Dermis blood vessel endothelial cell (primary cell): ENCODE measurements at regions not wholly inside any gene's neighbourhood (a gene's known extent, or its start where the extent isn't known, plus 50 kb on each side); places are given as distances from the start of the nearest gene placed in this dataset.

Experiments used
- DNase-seq: peaks from one replicate; pipeline ENCODE4 v3.0.0; 2010

DNA sequence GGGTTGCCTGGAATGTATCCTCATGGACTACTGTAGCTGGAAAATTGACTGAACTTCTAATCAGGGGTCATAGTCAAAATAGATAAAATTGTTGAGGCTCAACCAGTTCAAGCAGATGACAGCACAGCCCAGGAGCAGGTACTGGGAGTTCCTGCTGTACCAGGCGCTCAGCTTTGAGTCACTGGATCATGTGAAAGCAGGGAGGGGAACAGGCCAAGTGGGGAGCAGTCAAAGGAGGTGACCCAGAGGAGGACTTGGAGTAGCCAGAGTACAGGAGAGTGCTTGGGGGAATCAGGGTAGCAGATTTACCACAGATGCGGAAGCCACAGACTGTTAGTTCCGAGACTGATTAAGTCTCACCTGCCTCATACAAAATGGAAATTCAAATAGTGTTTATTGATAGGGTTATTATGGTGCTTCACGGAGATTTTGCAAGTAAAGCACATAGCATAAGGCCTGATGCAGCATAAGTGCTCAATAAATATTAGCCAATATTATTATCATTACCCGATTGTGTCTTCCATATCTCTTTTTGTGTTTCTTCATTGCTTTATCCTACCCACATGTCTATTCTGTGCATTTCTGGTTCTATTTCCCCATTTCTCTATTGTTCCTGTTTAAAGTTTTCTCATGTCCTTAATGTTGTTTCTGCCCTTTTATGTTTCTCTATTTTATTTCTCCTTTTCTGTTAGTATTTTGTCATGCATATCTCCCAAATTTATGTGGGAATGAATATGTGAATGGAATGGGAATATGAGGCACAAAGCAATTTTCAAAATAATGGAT is 369.2 kb upstream of the MCTP2 start:
- DNase-seq = no peak

DNA sequence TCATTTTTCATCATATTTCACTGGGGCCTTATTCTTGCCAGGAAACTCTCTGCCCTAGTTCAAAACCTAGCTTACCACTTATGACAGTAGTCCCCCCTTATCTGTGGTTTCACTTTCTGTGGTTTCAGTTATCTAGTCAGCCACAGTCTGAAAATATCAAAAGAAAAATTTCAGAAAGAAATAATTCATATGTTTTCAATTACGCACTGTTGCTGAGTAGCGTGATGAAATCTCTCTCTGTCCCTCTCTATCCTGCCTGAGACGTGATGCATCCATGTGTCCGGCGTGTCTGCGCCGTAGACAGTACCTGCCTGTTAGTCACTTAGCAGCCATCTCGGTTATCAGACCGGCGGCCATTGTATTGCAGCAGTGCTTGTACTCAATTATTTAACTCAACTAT is 369.9 kb upstream of the MCTP2 start:
- DNase-seq = no peak

DNA sequence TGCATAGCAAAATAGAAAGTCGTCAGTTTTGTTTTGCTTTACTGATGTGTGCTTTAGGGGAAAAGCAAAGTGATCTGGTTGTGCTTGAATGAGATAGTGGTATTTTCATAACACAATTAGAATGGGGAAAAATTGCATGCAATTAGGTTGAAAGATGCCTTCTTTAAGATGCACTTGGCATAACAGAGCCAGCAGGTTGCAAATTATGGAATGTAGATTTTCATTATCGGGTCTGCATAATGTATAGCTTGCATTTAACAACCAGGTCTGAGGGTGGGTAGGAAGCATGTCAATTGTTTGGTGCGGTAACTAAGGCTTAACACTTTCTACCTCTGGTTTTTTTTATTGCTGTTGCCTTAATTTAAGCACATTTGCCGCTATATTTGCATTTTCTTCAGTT is 370.7 kb upstream of the MCTP2 start:
- no peak for DNase-seq

DNA sequence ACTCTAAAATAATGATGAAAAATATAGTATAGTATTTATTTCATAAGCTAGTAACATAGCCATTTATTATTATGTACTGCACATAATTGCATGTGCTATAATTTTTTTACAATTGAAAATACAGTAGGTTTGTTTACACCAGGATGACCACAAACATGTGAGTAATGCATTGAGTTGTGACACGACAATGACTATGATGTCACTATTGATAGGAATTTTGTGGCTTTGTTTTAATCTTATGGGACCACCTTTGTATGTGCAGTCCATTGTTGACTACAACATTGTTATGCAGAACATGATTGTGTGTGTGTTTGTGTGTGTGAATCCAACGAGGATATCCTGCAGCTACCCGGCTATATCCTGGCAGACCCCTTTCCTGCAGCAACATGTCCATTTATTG is 372.2 kb upstream of the MCTP2 start:
- DNase-seq = no peak

DNA sequence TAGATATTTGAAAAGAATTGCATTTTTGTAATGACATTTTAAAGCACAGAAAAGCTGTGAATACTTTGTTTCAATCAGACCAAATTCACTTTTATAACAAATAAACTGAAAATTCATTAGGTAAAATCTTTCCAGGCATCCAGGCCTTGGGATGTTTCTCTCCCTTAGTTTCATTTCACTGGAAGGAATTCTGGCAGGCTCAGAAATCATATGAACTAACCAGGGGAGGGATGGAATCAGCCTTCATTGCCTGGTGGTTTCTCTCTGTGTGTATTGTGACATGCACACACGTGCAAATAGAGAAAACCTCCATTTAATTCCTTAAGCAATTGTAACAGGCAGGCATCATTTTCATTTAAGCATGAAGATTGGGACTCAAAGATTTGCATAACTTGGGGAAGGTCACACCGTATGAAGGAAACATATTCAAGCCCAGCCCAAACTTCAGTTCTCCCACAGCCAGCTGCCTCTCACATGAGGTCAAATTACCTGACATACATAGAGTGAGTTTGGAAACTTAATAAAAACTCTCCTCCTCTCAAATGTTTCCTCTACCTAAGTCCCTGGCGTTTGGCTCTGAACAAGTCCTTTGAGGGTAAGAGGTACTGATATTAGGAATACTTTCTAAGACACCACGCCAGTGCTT is 376.1 kb upstream of the MCTP2 start:
- no peak for DNase-seq

DNA sequence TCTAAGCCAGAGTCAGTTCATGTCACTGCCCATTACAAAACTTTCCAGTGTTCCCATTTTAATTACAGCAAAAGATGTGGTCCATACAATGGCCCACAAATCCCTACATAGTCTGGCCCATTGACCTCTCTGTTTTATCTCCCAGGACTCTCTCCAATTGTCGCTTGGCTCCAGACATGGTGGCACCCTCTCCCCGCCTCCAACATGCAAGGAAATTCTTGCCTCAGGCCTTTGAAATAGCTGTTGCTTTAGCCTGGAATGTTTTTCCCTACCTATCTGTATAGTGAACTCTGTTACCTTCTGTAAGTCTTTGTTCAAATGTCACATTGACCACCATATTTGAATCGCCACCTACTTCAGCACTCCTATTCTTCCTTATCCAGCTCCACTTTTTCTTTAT is 377.3 kb upstream of the MCTP2 start:
- no peak for DNase-seq

DNA sequence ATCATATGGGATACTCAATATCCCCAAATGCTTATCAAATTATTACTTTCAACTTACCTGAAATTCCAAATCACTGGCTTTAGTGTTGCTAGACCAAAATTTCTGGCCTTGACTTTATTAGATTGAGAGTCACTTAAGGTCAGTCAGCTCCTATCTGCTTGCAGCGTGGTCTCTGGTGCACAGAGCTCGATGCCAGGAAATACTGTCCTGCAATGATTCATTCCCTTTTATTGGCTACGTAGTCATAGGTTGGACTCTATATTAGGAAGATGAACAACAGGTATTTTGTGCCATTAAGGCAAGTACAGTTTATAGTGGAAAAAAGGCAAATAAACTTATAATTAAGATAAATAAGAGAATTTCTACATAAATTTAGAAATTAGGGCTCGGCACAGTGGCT is 378.6 kb upstream of the MCTP2 start:
- DNase-seq = no peak

DNA sequence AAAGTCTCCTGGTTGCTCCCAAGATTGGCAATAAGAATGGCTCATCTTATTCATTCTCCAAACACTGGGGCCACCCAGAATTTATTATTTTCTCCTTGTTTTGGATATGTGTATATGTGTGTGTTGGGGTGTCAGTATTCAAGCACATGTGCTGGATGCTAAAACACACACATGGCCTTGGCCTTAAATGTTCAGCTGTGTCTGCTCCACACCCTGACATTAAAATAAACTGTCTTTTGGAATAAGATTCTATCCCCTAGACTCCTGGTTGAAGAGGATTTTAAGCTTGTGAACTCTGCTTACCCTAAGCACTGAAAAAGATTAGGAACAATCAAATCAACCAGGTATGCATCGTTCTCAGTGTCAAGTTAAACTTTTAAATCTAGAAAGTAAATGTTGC is 382.9 kb upstream of the MCTP2 start:
- no peak for DNase-seq

DNA sequence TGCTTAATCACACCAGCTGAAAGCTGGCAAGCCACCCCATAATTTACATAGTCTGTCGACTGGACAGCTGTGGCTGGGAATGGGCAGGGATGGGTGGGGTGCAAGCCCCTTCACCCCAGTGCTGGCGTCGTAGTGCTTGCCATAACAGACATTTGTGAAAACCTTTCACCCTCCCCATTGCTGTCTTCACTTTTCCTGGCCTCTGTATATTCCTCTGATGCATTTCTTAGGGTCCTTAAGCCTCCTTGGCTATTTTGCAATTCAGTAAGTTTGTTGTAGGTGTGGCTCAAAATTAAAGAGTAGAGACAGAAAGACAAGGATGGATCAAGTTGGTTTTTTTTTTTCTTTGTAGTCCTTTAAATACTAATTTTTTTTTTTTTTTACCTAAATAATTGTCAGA is 383.3 kb upstream of the MCTP2 start:
- no peak for DNase-seq

DNA sequence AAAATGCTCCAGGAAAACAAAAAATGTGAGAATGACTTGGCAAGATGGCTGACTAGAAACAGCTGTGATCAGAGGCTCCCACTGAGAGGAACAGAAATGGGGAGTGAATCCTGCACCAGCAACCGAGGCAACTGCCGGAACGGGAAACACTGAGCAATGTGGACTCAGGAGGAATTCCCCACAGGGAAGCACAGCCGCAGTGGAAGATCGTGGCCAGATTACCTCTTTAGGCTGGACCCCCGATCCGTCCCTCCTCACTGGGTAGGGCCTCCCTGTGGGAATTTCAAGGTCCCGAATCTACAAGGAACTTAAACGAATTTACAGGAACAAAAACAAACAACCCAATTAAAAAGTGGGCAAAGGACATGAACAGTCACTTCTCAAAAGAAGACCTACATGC is 385.2 kb upstream of the MCTP2 start:
- DNase-seq = no peak

DNA sequence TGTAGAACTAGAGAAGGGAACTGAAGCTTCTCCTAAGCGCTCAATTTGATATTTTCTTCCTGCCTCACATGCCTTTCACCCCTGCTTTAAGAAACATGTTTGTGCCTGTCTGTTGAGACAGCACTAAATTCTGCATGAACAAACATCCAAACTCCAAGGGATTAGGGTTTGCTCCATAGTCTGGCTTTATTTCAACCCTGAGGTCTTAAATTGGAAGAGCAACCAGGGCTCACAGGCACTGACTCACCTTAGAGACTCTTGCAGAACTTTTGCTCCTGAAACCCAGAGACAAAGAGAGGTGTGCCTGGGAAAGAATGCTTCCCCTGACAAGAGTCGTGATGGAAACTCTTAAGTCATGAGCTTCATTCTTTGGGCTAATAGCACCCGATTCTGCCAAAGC is 393.9 kb upstream of the MCTP2 start:
- no peak for DNase-seq

DNA sequence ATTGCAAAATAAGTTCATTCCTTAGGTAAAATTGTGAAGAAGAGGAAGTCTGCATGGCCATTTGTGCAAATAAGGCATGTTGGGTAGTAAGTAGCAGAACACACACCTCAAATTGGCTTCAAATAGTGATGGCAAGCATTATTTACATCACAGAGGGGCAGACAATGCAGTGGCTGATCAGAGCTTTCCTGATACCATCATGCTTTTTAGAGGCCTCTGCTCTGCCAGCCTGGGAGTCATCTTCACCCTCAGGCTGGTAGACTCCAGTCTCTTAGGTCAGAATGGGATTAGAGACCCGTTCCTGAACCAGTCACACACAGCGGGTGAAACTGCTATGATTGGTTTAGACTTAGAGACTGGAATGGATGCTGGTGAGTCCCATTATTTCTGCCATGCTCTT is 396.0 kb upstream of the MCTP2 start:
- DNase-seq = no peak

DNA sequence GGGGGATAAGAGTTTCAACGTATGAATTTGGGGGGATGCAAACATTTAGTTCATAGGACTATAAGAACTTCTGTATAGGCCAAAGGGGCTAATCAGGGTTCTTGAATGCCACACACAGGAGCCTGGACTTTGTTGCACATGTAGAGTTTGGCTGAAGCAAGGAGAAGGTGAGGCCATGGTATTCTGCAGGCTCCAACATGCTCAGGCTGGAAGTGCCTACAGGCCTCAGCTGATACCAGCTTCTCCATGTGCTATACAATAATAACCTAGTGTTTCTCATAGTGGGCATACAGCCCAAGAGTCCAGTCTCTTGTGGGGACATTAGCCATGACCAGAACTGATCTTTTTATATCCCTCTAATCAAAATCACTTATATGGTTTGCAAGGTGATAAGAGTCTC is 399.7 kb upstream of the MCTP2 start:
- no peak for DNase-seq

DNA sequence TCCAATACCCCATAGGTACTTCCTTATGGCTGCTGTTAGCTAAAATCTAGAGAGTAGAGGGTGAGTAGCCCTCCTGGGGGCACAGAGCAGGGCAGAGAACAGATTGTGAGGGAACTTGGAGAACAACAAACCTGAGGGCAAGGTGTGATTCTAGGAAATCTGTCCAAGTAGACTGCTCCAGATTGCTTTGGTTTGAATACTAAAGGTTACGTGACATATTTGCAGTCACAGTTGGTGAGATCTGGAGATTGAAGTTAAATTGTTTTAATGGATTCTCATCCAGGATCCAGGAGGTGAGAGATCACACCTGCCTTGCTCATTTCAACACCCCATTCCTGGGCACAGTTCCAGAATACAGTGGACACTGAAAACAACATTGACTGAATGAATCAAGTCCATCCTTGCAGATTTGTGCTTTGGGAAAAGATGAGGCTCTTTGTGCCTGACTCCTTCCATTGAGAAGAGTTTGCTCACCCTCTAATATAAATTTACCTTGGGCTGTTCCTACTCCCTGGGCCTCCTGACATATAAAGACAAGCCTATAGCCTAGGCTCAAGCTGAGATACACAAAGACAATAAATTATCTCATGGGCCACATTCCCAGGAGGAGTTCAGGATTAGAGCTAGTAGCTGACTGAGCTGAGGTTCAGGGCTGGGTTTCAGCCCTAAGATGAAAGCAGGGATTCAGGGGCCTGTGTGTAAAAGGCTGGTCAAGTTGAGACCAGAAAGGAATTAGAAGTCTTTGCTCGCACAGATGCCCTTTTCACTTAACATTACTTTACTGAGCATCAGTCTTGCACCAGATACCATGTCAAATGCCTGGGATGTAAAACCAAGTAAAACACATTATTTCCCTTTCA is 400.9 kb upstream of the MCTP2 start:
- DNase-seq = no peak

DNA sequence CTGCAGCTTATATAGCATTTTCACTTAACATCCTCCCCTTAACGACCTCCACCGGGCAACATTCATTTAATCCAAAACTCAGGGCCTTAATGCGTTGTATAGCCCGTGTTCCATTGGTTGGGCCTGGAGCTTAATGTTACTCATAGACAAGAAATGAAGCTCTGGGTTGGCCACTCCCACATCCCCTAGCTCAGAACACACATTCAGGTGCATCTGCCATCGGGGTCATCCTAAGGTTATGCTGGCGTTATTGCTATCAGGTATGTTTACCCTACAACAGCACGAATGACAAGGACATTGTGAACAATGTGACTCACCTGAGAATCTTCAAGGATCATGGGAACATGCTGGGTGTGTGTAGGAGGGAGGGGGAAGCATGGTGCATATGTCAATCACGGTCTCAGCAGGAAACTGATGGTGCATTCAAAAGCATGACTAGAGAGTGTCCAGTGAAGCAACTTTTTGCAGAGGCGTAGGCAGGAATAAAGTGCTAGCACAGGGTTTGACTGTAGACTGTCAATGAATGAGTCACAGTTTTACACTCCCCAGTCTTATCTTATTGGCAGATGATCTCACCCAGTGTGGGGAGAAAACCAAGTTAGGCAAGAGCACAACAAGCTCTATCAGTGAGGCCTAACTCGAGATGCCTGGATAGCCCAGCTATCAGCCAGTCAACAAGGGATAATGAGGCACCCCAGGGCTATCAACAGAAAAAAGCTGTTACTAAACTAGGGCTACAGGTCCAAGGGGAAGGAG is 402.1 kb upstream of the MCTP2 start:
- no peak for DNase-seq

DNA sequence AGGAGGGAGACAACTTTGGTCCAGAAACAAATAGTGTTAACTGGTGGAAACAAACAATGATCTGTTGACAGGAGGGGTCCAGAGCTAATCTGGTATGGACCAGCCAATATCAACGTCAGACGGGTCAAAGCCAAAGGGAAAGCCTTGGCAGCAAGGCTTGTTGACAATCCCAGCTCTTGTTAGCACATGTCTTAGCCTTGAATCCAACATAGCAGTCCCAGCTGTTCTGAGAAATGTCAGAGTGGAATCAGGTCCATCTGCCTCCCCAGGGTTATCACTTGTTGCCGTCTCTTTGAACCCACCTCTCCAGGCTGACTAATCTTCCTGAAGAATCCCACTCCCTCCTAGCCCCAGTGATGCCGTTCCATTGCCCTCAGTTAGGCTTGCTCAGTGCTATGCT is 404.6 kb upstream of the MCTP2 start:
- DNase-seq = no peak

DNA sequence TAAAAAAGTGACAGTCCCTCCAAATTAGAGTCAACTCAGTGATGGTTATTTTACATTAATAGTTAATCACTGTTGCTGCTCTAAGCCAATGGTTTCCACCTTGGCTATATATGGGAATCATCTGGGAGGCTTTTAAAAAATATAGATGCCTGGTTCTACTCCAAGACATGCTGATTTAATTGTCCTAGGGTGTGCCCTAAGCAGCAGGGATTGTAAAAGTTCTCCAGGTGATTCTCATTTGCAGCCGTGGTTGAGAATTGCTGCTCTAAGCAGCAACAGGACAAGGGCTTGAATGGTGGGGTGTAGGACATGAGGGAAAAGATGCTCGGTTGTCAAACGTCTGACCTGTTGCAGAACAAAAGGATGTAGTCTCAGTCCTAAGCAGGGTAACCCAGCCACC is 405.1 kb upstream of the MCTP2 start:
- no peak for DNase-seq

DNA sequence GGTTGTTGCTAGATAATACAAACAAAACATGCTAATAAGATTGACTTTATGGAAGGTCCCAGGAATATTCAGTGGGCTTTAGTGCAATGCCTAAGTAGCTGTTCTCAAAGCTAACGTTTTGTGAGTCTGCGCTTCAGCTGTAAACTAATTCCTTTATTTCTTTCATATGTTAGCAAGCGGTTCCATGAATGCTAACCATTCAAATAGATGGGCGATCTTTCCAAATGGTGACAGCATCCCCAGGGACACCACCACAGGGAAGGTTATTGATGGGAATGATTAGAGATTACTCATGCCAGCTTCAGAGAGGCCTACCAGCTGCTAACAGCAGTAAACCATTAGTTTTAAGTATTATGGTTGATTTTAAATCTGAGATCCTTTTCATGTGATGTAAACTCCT is 405.7 kb upstream of the MCTP2 start:
- no peak for DNase-seq

DNA sequence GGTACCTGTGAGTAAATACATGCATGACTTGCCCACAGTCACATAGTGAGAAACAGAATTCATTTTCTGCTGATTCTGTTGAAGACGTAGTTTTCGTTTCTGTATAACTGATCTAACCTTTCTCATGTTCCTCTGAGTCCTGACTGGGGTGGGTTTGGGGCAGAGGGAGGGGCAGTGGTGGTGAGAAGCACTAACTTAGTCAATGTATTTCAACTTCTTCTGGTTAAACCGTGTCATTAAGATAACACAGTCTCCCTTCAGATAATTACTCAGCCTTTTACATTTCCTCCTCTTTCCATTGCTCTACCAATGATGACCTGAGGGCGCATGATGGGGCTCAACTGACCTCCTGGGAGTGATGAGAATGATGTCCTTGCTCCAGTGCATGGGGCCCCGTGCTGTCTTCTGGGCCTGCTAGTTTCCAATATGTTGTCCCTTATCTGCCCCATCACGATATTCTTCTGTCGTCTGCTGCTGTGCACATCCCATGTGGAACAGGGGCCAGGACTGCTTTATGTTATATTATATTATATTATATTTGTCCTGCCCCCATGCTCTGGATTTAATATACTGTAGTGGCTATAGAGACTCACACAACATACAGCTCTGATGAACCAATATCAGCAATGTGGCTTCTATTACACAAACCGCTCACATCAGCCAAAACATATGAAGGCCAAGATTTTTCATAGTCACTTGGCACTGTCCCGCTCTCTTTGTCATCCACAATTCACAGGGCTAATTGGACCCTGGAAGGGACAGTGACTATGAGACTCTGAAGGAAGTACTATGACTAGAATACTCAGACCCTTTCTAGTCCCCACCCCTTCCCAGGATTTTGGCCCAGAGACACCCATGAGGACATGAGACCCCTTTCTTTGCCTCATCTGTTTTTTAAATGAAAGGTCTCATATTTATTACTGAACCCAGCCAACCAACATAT is 407.1 kb upstream of the MCTP2 start:
- no peak for DNase-seq

DNA sequence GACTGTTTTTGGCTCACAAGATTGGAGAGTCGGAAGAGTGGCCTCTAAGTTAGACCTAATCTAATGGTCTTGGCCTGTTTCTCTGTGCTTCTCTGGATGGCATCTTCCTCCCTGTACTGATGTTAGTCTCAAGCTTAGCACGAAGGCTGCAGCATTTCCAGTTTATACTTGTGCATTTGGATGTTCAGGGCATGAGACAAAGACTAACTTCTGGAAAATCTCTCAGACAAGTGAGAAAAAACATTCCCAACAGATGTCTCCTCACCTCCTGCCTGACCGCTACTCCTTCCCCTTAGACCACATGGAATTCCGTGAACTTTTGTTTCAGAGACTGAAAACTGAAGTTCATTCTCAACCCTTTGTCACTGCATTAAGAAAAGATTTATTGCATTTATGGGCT is 410.8 kb upstream of the MCTP2 start:
- no peak for DNase-seq

DNA sequence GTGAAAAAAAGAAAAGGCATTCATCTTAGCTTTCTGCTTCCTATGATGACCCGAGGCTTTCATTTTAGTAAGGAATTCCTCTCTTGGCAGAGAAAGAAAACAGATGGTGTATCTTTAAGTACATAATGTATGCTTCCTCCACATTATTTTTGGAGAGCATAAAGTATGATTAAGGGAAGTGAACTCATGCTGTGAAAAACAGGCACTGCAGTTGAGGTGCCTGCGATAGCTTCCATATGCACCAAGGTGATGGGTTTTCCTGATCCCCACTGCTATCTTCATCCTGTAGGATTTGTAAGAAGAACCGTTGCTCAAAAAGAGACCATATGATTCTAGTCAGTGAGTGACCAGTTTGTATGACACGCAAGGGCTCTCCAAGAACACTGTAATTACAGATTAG is 411.5 kb upstream of the MCTP2 start:
- DNase-seq = no peak

DNA sequence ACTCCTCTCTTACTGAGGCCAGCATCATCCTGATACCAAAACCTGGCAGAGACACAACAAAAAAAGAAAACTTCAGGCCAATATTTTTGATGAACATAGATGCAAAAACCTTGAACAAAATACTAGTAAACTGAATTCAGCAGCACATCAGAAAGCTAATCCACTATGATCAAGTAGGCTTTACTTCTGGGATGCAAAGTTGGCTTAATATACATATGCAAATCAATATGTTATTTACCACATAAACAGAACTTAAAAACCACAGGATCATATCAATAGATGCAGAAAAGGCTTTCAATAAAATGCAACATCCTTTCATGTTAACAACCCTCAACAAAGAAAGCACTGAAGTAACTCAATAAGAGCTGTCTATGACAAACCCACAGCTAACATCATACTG is 414.5 kb upstream of the MCTP2 start:
- no peak for DNase-seq
